Endothelial cell of umbilical vein (primary cell): ENCODE measurements at regions not wholly inside any gene's neighbourhood (a gene's known extent, or its start where the extent isn't known, plus 50 kb on each side); places are given as distances from the start of the nearest gene placed in this dataset.

ENCODE experiments used
- BruUV-seq: library from RNA; stranded (reverse); fragments of 400-500 nt; replicated peaks from 2 replicates; lab custom pipeline; 2021; lab: Mats Ljungman, UMichigan
- CTCF ChIA-PET: fragments of 300-600, 350-600 bp; sonication (Branson Sonifier 250); formaldehyde crosslinking; loops from one replicate; lab custom pipeline; 2021; ENCODE audit warnings: antibody characterized with exemption, inconsistent platforms; lab: Charles Lee
- POLR2A ChIA-PET: fragments of 300-600, 350-600 bp; sonication (Branson Sonifier 250); formaldehyde crosslinking; loops from one replicate; lab custom pipeline; 2021; ENCODE audit warnings: antibody characterized with exemption, inconsistent platforms; lab: Charles Lee
- DNase-seq: peaks from one replicate; pipeline ENCODE4 v3.0.0-alpha.2; 2011; ENCODE audit warnings: low read depth, low spot score
- FAIRE-seq: peaks from 2 replicates; lab custom pipeline; 2011; peaks lifted over from hg19 to GRCh38; lab: Jason Lieb, UNC
- H2AFZ ChIP-seq: 2 replicates; pipeline ENCODE4 v1.6.0; 2012; ENCODE audit warnings: low read depth, low read length, control low read depth, inconsistent platforms
- H3K27ac ChIP-seq: 2 replicates; pipeline ENCODE4 v1.5.1; 2011; ENCODE audit warnings: low read depth, mild to moderate bottlenecking, control low read depth, low read length, moderate library complexity; ENCODE audit not compliant: insufficient read depth
- H3K27me3 ChIP-seq, 2 experiments: 2 replicates each; pipeline versions ENCODE4 v1.6.0 to v1.6.1; 2011; ENCODE audit warnings: low read length in 2 of 2, mixed read lengths in 1 of 2; ENCODE audit not compliant: control insufficient read depth in 2 of 2, insufficient read depth in 2 of 2
- H3K36me3 ChIP-seq, 2 experiments: 2 replicates in 1 of 2; 3 replicates in 1 of 2; pipeline ENCODE4 v1.5.1; 2011; ENCODE audit warnings: low read length in 2 of 2, mild to moderate bottlenecking in 1 of 2, moderate library complexity in 1 of 2; ENCODE audit not compliant: control insufficient read depth in 2 of 2, insufficient read depth in 2 of 2; ENCODE audit errors: extremely low read depth in 1 of 2
- H3K4me1 ChIP-seq: 3 replicates; pipeline ENCODE4 v1.5.1; 2011; ENCODE audit warnings: mild to moderate bottlenecking, low read length; ENCODE audit not compliant: control insufficient read depth, insufficient read depth; ENCODE audit errors: extremely low read depth
- H3K4me2 ChIP-seq: 2 replicates; pipeline ENCODE4 v1.6.1; 2011; ENCODE audit warnings: low read length, control low read depth, mixed read lengths; ENCODE audit not compliant: insufficient read depth
- H3K4me3 ChIP-seq, 3 experiments: fragments of 200-600 bp in 1 of 3; sonication (generic), shearing (Covaris generic) in 1 of 3; replicated peaks in 1 of 3; 2 replicates each; pipeline ENCODE4 v1.5.1; 2011 to 2016; ENCODE audit warnings: control low read depth in 3 of 3, low read length in 3 of 3, mild to moderate bottlenecking in 2 of 3, inconsistent platforms in 1 of 3, low read depth in 1 of 3, moderate library complexity in 1 of 3; ENCODE audit not compliant: insufficient read depth in 1 of 3
- H3K79me2 ChIP-seq: 2 replicates; pipeline ENCODE4 v1.6.0; 2012; ENCODE audit warnings: low read length, inconsistent platforms; ENCODE audit not compliant: control insufficient read depth, insufficient read depth
- H3K9ac ChIP-seq: replicated peaks from 2 replicates; pipeline ENCODE3; 2011; ENCODE audit warnings: low read length, control low read depth; ENCODE audit not compliant: insufficient read depth; ENCODE audit errors: extremely low read depth
- H3K9me1 ChIP-seq: replicated peaks from 3 replicates; pipeline ENCODE4 v1.6.0; 2011; ENCODE audit warnings: mild to moderate bottlenecking, low read length; ENCODE audit not compliant: control insufficient read depth, insufficient read depth; ENCODE audit errors: extremely low read depth
- H3K9me3 ChIP-seq: replicated peaks from 2 replicates; pipeline ENCODE4 v1.5.1; 2012; ENCODE audit warnings: low read length, inconsistent platforms; ENCODE audit not compliant: control insufficient read depth, insufficient read depth
- H4K20me1 ChIP-seq: replicated peaks from 2 replicates; pipeline ENCODE3; 2011; ENCODE audit warnings: mild to moderate bottlenecking, low read length; ENCODE audit not compliant: control insufficient read depth, insufficient read depth; ENCODE audit errors: extremely low read depth
- CTCF ChIP-seq, 2 donors: IDR thresholded peaks; 1 replicate in 1 of 2; 2 replicates in 1 of 2; pipeline ENCODE4 v1.5.1; 2011; ENCODE audit warnings: low read length in 2 of 2, mild to moderate bottlenecking in 2 of 2, moderate library complexity in 2 of 2, control low read depth in 1 of 2, inconsistent platforms in 1 of 2, low read depth in 1 of 2; ENCODE audit not compliant: insufficient read depth in 1 of 2; ENCODE audit errors: extremely low read depth in 1 of 2
- EZH2 ChIP-seq: IDR thresholded peaks from 2 replicates; pipeline ENCODE4 v1.6.1; 2012; ENCODE audit warnings: borderline replicate concordance, low read depth, mild to moderate bottlenecking, moderate library complexity, low read length, inconsistent platforms; ENCODE audit not compliant: severe bottlenecking
- FOS ChIP-seq: IDR thresholded peaks from 2 replicates; pipeline ENCODE4 v1.6.1; 2011; ENCODE audit warnings: mild to moderate bottlenecking, low read length, moderate library complexity, borderline replicate concordance; ENCODE audit not compliant: insufficient read depth
- GATA2 ChIP-seq: IDR thresholded peaks from 2 replicates; pipeline ENCODE4 v1.7.0; 2011; ENCODE audit warnings: low read depth, mild to moderate bottlenecking, moderate library complexity, mixed read lengths, low read length; ENCODE audit not compliant: insufficient read length, insufficient read depth
- JUN ChIP-seq: IDR thresholded peaks from 2 replicates; pipeline ENCODE4 v1.6.1; 2011; ENCODE audit warnings: borderline replicate concordance, low read depth; ENCODE audit not compliant: insufficient read length, insufficient read depth
- MAX ChIP-seq: IDR thresholded peaks from 2 replicates; pipeline ENCODE4 v1.6.1; 2011; ENCODE audit not compliant: insufficient read depth, insufficient read length
- MYC ChIP-seq: IDR thresholded peaks from one replicate; pipeline ENCODE4 v1.6.1; 2011; ENCODE audit warnings: mild to moderate bottlenecking, low read depth, low read length
- POLR2A ChIP-seq: IDR thresholded peaks from 2 replicates; pipeline ENCODE4 v1.6.1; 2012; ENCODE audit warnings: low read depth, mild to moderate bottlenecking, control low read depth, low read length
- POLR2AphosphoS5 ChIP-seq: IDR thresholded peaks from 2 replicates; pipeline ENCODE4 v1.6.1; 2012; ENCODE audit warnings: low read depth, mild to moderate bottlenecking, control low read depth, low read length, moderate library complexity; ENCODE audit not compliant: insufficient read depth
- dilution Hi-C: fragments of 300-500 bp; cut with MboI; formaldehyde crosslinking; loops from one replicate; pipeline ENCODE4 v1.15.0; 2019; ENCODE audit warnings: low sequenced_read_pairs; ENCODE audit not compliant: extremely low pct_ligation_motif_present
- intact Hi-C: fragments of 100-400 bp; cut with micrococcal nuclease; formaldehyde crosslinking; loops from one replicate; pipeline ENCODE4 v1.10.0; 2022

- TF ChIP-seq CTCF (IDR thresholded peaks at IDR 0.05; ENCODE audit: extremely low read depth in 1 of 2, insufficient read depth in 1 of 2, low read depth in 1 of 2, low read length in 2 of 2) (no peak), EZH2 (no peak), FOS (no peak), GATA2 (no peak), POLR2AphosphoS5 (no peak), JUN (no peak), POLR2A (no peak), MYC (no peak), MAX (no peak)
Observed at GRCh38 chr6:153192943-153193885, 62.1 kb upstream of the RGS17 start.

More at GRCh38 chr6:153192943-153193885, 62.1 kb upstream of the RGS17 start:
- no peak overlapping the region for H3K4me2 ChIP-seq
- H3K27ac ChIP-seq: no peak overlapping the region
- H3K27me3 ChIP-seq: peaks cover 0 to 3% of the 10 kb centered on the region in 2 experiments
- FAIRE-seq: no peak
- H3K4me3 ChIP-seq: no peak overlapping the region
- no peaks in the 10 kb centered on the region for H4K20me1 ChIP-seq
- H3K36me3 ChIP-seq: no peaks in the 10 kb centered on the region
- dilution Hi-C loops: no loop called here
- no TSS peak for BruUV-seq
- intact Hi-C loops: no loop called here
- no peaks in the 10 kb centered on the region for H3K9me3 ChIP-seq
- H3K9ac ChIP-seq: no peak overlapping the region
- no peaks in the 10 kb centered on the region for H3K4me1 ChIP-seq
- no peak for DNase-seq
- no peaks in the 10 kb centered on the region for H3K79me2 ChIP-seq
- no peaks in the 10 kb centered on the region for H3K9me1 ChIP-seq
- H2AFZ ChIP-seq: no peak overlapping the region
- ChIA-PET CTCF (interaction anchor here (1.3 kb wide), 1 partner anchor 9 kb away, joined by 3 read pairs; no protein-coding TSS in a partner anchor), POLR2A (no interaction called here)
